Transverse colon (tissue), 4 donors: ENCODE measurements at regions not wholly inside any gene's neighbourhood (a gene's known extent, or its start where the extent isn't known, plus 50 kb on each side); places are given as distances from the start of the nearest gene placed in this dataset.
"Not testable (repeated sequence)": the region's sequence is repeated elsewhere in the genome, so short reads cannot be mapped to it uniquely, and the experiment has no call there.

ENCODE experiments used
- DNase-seq: peaks from one replicate; pipeline ENCODE4 v3.0.0-alpha.2; 2019
- H3K27ac ChIP-seq, 4 donors: fragments of 200-600 bp; sonication (generic); 2 replicates each; pipeline ENCODE4 v1.5.1; 2016 to 2018; ENCODE audit warnings: inconsistent platforms in 4 of 4
- H3K27me3 ChIP-seq: fragments of 200-600 bp; sonication (generic); 2 replicates; pipeline ENCODE4 v1.5.1; 2017; ENCODE audit warnings: inconsistent platforms
- H3K36me3 ChIP-seq, 4 donors: fragments of 200-600 bp; sonication (generic); 2 replicates each; pipeline ENCODE4 v1.5.1; 2017 to 2019; ENCODE audit warnings: inconsistent platforms in 4 of 4
- H3K4me1 ChIP-seq, 4 donors: fragments of 200-600 bp; sonication (generic); 2 replicates each; pipeline ENCODE4 v1.5.1; 2017 to 2020; ENCODE audit warnings: inconsistent platforms in 4 of 4
- H3K4me3 ChIP-seq, 4 donors: fragments of 200-600 bp; sonication (generic); 1 replicate in 1 of 4; 2 replicates in 3 of 4; pipeline versions ENCODE4 v1.5.1 to v1.6.1; 2017 to 2019; ENCODE audit warnings: inconsistent platforms in 4 of 4
- H3K9me3 ChIP-seq, 2 donors: fragments of 200-600 bp; sonication (generic); 2 replicates each; pipeline ENCODE4 v1.5.1; 2017 to 2019; ENCODE audit warnings: inconsistent platforms in 2 of 2
- CTCF ChIP-seq, 5 experiments: fragments of 200-600 bp in 3 of 5; fragments of 450-650 bp in 2 of 5; sonication (generic) in 3 of 5; IDR thresholded peaks; 1 replicate in 2 of 5; 2 replicates in 3 of 5; pipeline ENCODE4 v1.5.1; 2016 to 2017; ENCODE audit warnings: antibody characterized with exemption in 5 of 5, inconsistent platforms in 3 of 5, mild to moderate bottlenecking in 2 of 5, moderate library complexity in 1 of 5
- EP300 ChIP-seq: sonication (generic); formaldehyde crosslinking; IDR thresholded peaks from one replicate; pipeline ENCODE4 v1.6.1; 2017; ENCODE audit warnings: antibody characterized with exemption, low read depth
- POLR2A ChIP-seq: fragments of 450-650 bp; IDR thresholded peaks from one replicate; pipeline ENCODE4 v1.6.1; 2016; ENCODE audit warnings: antibody characterized with exemption, mild to moderate bottlenecking, moderate library complexity
- POLR2AphosphoS5 ChIP-seq, 3 donors: sonication (generic); formaldehyde crosslinking; IDR thresholded peaks; one replicate each; pipeline ENCODE4 v1.6.1; 2016; ENCODE audit warnings: antibody characterized with exemption in 3 of 3
- WGBS, 2 donors: methylation state at CpG; one replicate each; pipeline ENCODE4 v1.1.5; 2018; ENCODE audit warnings: low coverage in 1 of 2; 5-methylcytosine and 5-hydroxymethylcytosine counted together
- in situ Hi-C, 4 donors: fragments of 200-750 bp; cut with MboI; loops; one replicate each; pipeline versions ENCODE4 v1.15.0 to v1.15.1; 2017; ENCODE audit warnings: low sequenced_read_pairs in 3 of 4, low pct_ligation_motif_present in 1 of 4, low pct_unique_long_range_greater_than_20kb in 1 of 4
- intact Hi-C: fragments of 100-400 bp; cut with DNase I; formaldehyde crosslinking; loops from one replicate; pipeline ENCODE4 v1.15.1; 2023; ENCODE audit warnings: low total_unique reads

GRCh38 chr3:144491333-144491732, 519.7 kb downstream of the DIPK2A start:
- Histone ChIP-seq H3K27ac (no peak overlapping the region), H3K4me1 (no peaks in the 10 kb centered on the region), H3K27me3 (no peaks in the 10 kb centered on the region), H3K4me3 (no peak overlapping the region), H3K36me3 (no peaks in the 10 kb centered on the region), H3K9me3 (no peaks in the 10 kb centered on the region)
- in situ Hi-C loops: no loop called here
- intact Hi-C loops: no loop called here
- TF ChIP-seq POLR2A (no peak), CTCF (IDR thresholded peaks at IDR 0.05) (no peak), EP300 (no peak), POLR2AphosphoS5 (IDR thresholded peaks at IDR 0.05) (no peak)
- no peak for DNase-seq

- H3K4me3 ChIP-seq, in situ Hi-C loops, H3K27ac ChIP-seq, H3K4me1 ChIP-seq, H3K9me3 ChIP-seq, DNase-seq, H3K36me3 ChIP-seq, intact Hi-C loops, H3K27me3 ChIP-seq: not testable (repeated sequence)
- 90 to 93% methylated on average over 20 of the region's 20 CpGs for WGBS, 2 donors
These were observed 523.0 kb downstream of the DIPK2A start for GRCh38 chr3:144494651-144495050.

- TF ChIP-seq EP300: no peak
- no peak for TF ChIP-seq POLR2A
- no peaks in the 10 kb centered on the region for H3K4me1 ChIP-seq
- intact Hi-C loops: no loop called here
- no peak overlapping the region for H3K27ac ChIP-seq
- in situ Hi-C loops: no loop called here
- H3K27me3 ChIP-seq: no peaks in the 10 kb centered on the region
- no peak for DNase-seq
- H3K36me3 ChIP-seq: no peaks in the 10 kb centered on the region
- no peak overlapping the region for H3K4me3 ChIP-seq
- WGBS, 2 donors: 54 to 59% methylated on average over 3 to 4 of the region's 4 CpGs
- no peaks in the 10 kb centered on the region for H3K9me3 ChIP-seq
These were observed 524.7 kb downstream of the DIPK2A start for GRCh38 chr3:144496141-144496835.

GRCh38 chr3:144497452-144497851, 525.8 kb downstream of the DIPK2A start:
- intact Hi-C loops (no loop called here), in situ Hi-C loops (no loop called here)
- H3K27ac ChIP-seq: no peak overlapping the region
- H3K36me3 ChIP-seq: no peaks in the 10 kb centered on the region
- no peak overlapping the region for H3K4me3 ChIP-seq
- H3K27me3 ChIP-seq: no peaks in the 10 kb centered on the region
- TF ChIP-seq EP300: no peak
- no peak for TF ChIP-seq CTCF (IDR thresholded peaks at IDR 0.05)
- TF ChIP-seq POLR2A: no peak
- no peaks in the 10 kb centered on the region for H3K4me1 ChIP-seq
- DNase-seq: no peak
- WGBS, 2 donors: 86 to 90% methylated on average over 1 to 2 of the region's 2 CpGs
- no peaks in the 10 kb centered on the region for H3K9me3 ChIP-seq

DNA sequence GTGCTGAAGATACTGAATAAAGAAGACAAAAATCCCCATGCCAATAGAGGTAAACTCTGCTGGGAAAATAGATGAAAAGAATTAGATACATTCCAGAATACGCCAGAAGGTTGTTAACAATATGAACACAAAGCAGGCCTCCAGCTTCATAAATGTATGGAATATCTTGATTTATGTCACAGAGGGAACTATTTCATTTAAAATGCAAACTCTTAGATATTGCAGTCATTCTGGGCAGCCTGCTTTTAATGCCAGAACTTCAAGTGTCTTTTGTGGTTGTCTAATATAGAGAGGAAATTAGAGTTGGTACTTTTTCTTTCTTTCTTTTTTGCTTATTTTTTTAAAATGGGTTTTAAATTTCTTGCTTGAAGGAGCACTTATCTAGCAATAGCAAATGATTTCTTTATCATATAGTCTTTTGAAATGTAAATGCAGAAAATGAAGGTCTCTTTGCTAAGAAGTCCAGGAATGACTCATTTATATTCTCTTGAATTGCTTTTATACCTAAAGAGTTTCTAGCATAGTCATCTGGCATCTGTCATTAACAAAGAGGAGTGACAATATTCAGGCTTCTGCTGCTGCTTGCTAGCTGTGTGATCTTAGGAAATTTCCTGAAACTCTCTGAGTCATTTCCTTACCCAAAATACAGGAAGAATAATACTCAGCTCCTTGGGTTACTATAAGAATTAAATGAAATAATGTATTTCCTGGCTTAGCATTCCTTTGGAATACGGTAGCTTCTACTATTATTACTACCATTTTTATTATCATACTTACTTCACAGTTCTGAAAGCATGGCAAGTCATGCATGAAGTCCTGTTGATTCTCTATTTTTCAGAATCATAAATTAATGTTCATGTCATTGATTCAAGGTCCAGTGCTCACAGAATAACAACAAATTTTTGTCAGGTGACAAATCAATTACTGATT, 527.6 kb downstream of the DIPK2A start:
- WGBS, 2 donors: 35 to 38% methylated on average over 2 of the region's 2 CpGs
- no peaks in the 10 kb centered on the region for H3K36me3 ChIP-seq
- H3K27ac ChIP-seq: no peak overlapping the region
- intact Hi-C loops: no loop called here
- TF ChIP-seq POLR2AphosphoS5 (IDR thresholded peaks at IDR 0.05) (no peak), POLR2A (no peak), EP300 (no peak)
- DNase-seq: no peak
- no peaks in the 10 kb centered on the region for H3K4me1 ChIP-seq
- H3K4me3 ChIP-seq: no peak overlapping the region
- H3K9me3 ChIP-seq: no peaks in the 10 kb centered on the region
- no peaks in the 10 kb centered on the region for H3K27me3 ChIP-seq
- in situ Hi-C loops: no loop called here
